HG03196 (cell line): ENCODE measurements at regions not wholly inside any gene's neighbourhood (a gene's known extent, or its start where the extent isn't known, plus 50 kb on each side); places are given as distances from the start of the nearest gene placed in this dataset.

ENCODE experiments used
- ATAC-seq: cut with Tn5 transposase; IDR thresholded peaks from one replicate; pipeline ENCODE4 v1.9.1; 2021; ENCODE audit not compliant: unreplicated experiment

DNA sequence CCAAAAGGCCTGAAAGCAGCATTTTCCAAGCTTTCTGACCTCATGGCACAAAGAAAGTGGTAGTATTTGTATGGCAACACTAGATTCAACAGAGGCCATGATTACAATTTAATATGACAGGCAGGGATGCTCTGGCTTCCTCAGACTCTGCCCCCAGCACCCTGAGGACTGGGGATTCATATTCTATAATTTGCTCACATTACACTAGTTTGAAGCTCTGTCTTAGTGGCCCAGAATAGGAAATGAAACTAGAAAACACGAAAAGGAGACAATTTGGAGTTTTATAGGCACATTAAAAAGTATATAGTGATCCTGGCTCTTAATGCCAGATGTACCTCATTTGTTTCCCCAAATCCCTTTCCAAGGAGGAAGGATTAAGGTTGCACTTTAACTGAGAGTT, 173.0 kb upstream of the STK17B start:
- no peak for ATAC-seq

DNA sequence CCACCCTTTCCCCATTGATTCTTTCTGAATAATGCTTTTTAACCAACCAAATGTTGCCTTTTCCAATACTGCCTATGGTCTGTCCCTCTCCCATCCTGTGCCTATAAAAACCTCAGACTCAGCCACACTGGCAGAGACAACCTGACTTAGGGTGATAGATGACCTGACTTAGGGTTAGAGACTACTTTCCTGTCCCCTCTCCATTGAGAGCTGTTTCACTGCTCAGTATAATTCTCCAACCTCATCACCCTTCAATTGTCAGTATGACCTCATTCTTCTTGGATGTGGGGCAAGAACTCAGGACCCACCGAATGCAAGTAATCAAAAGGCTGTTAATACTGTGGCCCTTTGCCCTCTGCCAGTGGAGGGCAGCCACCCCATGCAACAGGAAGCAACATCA, 182.3 kb upstream of the STK17B start:
- ATAC-seq: no peak

DNA sequence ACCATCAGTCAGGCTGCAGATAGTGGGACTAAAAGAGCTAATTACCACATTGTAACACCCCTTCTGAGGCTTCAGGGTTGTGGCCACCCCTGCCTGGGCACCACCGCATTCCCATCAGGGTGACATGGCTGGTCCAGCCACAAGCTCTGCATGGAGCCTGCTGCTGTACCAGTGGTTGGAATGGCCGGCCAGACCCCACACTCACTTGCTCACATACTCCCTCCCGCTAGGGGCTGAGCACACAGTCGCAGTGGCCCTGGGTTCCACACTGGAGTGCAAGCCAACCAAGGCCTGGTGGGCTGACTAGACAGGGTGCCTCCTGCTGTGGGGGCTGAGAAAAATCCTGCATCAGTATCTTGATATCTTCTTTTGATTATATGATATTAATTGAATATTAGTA, 182.8 kb upstream of the STK17B start:
- ATAC-seq: no peak

DNA sequence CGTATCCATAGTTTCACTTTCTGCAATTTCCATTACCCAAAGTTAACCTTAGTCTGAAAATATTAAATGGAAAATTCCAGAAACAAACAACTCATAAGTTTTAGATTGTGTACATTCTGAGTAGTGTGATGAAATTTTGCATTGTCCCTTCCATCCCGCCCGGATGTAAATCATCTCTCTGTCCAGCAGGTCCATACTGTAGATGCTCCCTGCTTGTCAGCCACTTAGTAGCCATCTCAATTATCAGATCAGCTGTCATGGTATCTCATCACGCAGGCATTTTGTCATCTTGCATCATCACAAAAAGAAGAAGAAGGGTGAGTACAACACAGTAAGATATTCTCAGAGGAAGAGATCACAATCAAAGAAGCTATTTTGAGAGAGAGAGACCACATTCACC, 185.0 kb upstream of the STK17B start:
- ATAC-seq: no peak

DNA sequence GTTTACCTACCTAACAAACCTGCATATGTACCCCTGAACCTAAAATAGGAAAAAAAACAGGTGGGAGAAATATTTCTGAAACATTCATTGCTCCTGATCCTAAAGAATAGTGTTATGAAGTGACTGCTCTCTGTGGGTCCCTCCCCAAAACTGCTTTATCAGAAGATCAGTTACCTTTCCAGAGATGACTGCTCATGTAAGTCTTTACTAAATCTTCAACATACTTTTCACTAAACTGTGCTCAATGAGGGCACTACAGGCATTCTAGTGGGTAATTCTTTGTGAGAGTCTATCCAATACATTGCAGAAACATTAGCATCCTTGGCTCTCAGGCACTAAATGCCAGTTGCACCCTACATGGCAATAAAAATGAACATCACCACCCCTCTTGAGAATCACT, 189.3 kb upstream of the STK17B start:
- ATAC-seq: no peak

DNA sequence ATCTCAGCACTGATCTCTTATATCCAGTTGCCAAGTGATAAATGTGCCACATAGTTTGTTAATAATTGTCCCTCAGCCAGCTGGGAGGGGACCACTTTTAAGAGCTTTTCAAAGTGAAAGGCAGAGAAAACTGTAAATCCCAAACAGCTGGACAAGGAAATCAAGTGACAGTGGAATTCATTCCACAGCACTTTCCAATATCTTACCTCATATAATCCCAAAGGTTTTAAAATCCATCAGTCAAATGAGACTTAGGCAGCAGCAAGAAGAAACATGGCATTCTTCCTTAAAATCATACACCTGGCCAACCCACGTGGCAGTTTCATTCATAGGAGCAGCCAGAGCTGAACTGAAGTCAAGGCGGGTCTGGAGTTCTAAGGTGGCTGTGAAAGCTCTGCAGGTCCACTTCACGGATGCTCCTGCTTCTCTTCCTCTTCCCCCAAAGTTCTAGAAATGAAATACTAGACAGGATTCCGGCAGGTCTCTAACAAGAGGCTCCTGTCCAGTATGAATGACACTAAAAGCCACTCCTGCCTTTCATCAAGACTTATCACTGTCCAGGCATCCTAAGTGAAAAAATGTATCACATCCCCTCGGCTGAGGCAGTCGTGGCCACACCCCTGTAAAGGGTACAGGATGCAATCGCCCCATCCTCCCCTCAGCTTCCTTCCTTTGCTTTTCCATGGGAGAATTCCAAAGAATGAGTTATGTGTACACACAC, 190.4 kb upstream of the STK17B start:
- no peak for ATAC-seq

DNA sequence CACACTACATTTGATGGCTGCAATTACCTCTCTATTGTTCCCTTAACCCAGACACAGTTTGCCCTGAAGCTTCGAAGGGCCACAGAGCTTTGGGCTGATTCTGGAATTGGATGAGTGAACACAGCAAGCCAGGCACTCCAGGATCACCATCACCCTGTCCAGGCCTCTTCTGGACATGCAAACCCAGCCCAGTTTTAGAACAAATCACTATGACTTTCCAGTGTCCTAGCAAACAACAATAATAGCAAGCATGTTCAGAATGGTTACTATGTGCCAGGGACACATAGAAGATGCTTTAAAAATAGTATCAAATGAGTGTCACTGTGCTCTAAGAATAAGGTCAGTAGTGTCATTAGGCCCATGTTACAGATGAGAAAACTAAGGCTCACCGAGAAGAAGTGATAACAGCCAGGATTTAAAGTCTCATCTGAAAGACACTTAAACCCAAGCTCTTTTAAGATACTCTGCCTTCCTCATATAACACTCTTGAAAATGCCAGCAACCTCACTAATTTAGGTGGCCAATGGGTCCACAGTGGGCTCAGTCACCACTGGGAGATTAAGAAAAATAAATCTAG, 191.7 kb upstream of the STK17B start:
- no peak for ATAC-seq

DNA sequence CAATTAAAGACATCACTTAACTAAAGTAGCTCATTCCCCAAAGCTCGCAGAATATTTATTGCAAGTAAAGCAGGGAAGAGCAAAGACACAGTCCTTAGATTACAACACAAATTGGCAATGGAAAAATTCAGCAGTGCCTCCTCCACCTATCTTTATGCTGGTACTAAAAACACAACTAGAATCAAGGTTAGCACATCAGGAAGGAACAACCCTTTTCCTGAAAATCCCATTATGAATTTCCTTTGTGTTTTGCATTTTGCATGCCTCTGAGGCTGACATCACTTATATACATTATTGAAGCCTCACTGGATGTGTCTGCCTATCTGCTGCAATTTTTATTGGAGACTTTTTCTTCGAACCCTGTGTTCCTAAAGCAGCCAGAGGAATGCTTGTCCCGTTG, 193.8 kb upstream of the STK17B start:
- no peak for ATAC-seq

DNA sequence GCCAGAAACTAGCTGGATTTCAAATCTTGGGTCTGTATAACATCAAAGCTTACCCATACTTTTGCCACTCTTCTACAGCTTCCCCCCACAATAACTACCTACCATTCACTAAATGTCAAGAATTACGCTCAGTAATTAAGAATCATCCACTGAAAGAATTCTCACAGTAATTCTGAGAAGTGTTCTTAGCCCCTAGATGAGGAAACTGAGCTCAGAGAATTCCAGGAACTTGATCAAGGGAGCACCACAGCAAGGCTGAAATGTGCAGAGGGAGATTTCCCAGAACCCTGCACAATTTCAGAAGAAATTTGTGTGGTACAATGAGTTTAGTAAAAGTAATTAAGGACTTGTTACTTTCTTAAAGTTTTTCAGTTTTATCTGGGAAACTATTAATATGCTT, 194.5 kb upstream of the STK17B start:
- no peak for ATAC-seq

DNA sequence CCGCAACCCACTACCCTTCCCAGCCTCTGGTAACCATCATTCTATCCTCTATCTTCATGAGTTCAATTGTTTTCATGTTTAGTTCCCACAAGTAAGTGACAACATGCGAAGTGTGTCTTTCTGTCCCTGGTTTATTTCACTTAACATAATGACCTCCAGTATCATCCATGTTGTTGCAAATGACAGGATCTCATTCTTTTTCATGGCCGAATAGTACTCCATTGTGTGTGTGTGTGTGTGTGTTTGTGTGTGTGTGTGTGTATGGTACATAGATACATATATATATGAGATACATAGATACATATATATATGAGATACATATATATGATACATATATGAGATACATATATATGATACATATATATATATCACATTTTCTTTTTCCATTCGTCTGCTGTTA, 196.3 kb upstream of the STK17B start:
- no peak for ATAC-seq

DNA sequence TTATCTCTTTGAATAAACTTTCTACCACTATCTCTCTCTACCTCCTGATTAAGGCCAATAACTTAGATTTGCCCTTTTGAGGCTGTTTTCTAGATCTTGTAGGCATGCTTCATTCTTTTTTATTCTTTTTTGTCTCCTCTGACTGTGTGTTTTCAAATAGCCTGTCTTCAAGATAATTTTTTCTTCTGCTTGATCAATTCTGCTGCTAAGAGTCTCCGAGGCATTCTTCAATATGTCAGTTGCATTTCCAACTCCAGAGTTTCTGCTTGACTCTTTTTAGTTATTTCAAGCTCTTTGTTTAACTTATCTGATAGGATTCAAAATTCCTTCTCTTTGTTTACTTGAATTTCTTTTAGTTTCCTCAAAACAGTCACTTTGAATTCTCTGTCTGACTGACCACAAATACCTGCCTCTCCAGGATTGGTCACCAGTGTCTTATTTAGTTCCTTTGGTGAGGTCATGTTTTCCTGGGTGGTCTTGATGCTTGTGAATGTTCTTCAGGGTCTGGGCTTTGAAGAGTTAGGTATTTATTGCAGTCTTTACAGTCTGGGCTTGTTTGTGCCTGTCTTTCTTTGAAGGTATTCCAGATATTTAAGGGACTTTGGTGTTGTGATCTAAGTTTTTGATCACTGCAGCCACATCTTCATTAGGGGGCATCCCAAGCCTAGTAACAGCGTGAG, 197.3 kb upstream of the STK17B start:
- no peak for ATAC-seq

DNA sequence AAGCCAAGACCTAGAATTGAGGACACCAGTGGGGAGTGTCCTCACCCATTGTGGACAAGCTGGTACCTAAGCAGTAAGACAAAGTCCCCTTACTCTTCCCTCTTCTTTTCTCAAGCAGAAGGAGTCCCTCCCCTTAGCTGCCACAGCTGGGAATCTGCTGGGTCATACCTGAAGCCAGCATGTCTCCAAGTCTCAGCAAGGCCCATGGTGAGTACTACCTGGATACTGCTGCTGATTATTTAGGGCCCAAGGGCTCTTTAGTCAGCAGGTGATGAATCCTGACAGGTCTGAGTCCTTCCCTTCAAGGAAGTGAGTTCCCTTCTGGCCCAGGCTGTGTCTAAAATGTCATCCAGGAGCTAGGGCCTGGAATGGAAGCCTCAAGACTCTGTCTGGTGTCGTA, 198.6 kb upstream of the STK17B start:
- ATAC-seq: no peak

DNA sequence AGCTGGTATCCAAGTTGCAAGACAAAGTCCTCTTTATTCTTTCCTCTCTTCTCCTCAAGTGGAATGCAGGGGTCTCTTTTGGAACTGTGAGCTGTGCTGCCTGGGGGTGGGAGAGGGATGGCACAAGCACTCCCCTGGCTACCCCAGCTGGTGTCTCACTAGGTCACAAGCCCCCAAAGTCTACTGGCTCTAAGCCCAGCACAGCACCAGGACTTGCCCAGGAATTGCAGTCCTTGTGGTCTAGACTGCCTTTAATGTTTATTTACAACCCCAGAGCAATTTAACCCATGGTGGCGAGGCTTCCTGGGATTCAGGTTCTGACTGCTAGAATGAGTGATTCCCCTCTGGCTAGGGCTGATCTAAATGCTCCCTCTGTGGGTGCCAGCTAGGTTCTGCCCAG, 199.0 kb upstream of the STK17B start:
- ATAC-seq: no peak

DNA sequence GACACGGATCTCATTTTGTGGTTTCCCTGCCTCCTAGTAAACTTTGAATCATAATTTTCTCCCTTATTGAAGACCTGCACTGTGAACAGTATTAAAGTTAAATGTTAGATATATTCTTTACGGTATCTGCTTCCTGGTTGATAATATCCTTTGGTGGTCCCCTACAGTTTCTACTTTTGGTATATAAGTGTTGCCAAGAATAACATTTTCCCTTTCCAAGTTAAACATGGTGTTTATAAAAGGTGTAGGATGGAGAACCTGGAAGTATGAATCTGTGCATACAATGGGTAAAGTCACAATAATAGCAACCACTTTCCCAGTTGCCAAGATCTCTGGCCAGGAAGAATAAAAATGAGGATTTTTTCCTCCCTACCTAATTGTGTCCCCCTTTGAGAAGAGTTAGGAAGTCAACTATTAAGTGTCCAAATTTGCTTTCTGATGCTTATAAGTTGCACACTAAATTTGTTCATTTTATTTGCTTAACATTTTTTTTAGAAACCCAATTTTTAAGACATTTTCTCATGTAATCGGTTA, 201.0 kb upstream of the STK17B start:
- no peak for ATAC-seq

DNA sequence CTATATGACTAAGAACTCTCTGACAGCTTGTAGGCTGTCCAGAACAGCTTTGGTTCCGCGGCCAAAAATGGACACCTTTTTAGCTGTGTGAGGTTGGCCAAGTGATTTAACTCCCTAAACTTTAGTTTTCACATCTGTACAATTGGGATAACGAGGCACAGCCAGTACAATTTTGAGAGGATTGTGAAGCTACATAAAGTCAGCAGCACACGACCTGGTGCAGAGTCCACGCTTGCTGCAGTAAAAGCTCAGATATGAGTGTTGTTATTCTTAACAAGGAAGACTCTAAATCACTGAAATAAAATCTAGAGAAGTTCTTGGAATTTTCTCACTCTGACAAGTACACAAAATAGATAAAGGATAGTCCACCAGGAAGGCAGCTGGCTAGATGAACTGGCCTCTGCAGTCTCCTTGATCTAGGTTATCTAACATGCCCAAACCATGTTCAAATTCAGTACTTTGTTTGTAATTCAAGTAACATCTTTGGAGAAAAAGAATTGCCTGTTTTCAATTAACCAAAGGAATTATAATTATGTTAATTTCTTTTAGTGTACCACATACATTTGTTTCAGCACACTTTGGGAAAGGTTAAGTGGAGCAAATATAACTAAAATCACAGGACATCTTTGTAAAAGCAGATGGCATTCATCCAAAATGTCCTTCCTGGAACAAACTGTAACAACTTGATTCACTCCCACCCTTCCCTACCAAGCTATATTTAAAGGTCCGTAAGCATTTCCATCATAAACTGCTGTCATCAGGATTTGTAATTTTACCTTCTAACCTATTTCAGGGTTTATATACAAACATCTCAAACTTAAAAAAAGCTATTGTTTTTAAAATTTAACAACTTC, 201.7 kb upstream of the STK17B start:
- ATAC-seq: no peak

DNA sequence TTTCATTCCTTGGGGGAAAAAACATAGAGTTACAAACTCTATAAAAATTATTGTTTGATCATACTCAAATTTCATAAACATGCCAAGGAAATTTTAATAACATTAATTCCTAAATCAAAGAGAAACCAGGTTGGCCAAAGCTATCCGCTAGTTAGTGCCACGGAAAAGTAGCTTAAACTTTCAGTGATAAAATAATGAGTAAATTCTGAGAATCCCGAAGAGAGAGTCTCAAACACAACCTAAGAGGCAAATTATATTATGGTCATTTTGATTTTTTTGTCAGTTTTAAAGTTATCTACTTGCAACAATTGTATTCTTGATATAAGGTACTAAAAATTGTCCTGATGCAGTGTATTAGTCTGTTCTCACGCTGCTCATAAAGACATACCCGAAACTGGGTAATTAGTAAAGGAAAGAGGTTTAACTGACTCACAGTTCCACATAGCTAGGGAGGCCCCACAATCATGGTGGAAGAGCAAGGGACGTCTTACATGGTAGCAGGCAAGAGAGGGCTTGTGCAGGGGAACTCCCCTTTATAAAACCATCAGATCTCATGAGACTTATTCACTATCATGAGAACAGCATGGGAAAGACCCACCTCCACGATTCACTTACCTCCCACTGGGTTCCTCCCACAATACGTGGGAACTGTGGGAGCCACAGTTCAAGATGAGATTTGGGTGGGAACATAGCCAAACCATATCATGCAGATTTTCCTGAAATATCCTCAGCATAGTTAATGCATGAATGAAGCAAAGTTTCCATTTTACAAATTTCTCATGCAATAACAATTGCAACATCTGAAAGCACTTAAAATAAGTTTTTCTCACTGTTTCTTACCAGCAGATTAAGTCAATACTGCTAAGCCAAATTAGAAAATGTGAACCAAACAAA, 205.9 kb upstream of the STK17B start:
- peak; percentile 45 for ATAC-seq

DNA sequence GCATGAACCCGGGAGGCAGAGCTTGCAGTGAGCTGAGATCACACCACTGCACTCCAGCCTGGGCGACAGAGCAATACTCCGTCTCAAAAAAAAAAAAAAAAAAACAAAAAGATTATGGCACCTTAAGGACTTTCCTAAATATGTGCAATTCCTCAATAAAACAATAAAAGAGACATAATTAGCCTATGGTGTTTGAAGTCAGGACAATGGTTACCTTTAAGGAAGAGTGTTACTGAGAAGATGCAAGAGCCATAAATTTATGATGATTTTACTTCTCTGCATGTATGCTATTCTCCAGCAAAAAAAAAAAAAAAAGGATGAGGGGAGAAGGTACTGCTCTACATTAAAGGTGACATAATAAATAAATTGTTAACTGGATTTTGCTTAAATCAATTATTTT, 208.2 kb upstream of the STK17B start:
- no peak for ATAC-seq

DNA sequence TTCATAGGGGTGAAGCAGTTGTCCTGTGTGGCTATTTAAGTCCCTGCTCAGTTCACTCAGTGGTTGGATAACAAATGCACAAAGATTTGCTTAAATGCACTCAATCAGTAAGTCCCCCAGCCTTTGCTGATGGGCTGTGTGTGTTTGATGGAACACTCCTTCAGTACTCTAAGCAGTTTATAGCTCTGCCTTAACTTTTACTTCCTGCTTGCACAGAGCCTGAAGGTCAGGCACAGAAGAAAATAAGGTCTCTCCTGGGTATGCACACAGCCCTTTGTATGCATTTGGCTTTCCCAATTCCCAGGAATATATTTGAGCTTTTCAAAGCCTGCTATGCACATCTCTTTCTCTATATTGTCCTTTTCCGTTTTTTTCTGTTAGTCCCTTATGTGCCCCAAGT, 208.7 kb upstream of the STK17B start:
- ATAC-seq: no peak

DNA sequence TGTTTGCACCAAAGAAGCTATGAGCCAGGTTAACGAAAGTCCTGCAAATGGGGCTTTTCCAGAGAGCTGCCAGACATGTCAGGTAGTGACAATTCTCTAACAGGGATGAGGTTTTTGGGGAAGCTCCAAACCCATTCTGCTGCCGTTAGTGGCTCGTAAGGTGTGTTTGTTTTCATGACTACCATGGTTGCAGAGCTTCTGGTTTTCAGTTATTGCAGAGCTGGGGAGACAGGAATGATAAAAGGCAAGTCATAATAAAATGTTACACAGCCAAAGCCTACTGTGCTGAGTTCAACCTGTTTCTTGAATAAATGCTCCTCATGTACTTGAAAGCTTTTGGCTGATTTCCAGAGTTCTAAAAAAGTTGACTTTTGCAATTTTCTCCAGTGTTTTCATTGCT, 209.2 kb upstream of the STK17B start:
- ATAC-seq: no peak

DNA sequence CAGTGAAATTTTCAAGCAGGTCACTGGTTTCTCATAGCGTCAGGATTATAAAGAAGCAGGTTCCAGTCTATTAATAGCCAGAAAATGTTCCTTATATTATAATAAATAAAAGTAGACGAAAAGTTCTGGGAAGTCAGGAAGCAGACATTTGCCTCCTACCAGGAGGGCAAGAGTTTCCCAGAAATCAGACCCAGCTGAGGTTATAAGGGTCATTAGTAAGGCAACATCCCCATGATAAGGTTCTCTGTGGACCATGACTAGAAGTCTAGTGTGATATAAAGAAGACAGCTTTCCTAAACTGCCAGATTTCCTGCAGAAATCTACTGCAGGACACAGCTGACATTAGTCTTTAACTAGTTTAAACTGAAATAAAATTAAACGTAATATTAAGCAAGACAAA, 210.1 kb upstream of the STK17B start:
- no peak for ATAC-seq
